T-cell (primary cell): ENCODE measurements at regions not wholly inside any gene's neighbourhood (a gene's known extent, or its start where the extent isn't known, plus 50 kb on each side); places are given as distances from the start of the nearest gene placed in this dataset.
"Not testable (repeated sequence)": the region's sequence is repeated elsewhere in the genome, so short reads cannot be mapped to it uniquely, and the experiment has no call there.

Experiments
- ATAC-seq, 4 experiments: fragments of 200-7000 bp in 3 of 4; fragments of 150-1000 bp in 1 of 4; cut with Tn5 transposase; replicated peaks in 1 of 4; 1 replicate in 3 of 4; 2 replicates in 1 of 4; pipeline ENCODE4 v1.10.0; 2021; ENCODE audit warnings: moderate library complexity in 3 of 4, mild to moderate bottlenecking in 2 of 4, moderate number of reproducible peaks in 1 of 4
- CTCF ChIA-PET, 2 donors: fragments of 300-600 bp; sonication (Branson Sonifier 250); formaldehyde crosslinking; loops; one replicate each; lab custom pipeline; 2022; ENCODE audit warnings: antibody characterized with exemption in 2 of 2; lab: Charles Lee
- POLR2A ChIA-PET, 2 donors: fragments of 300-600 bp; sonication (Branson Sonifier 250); formaldehyde crosslinking; loops; one replicate each; lab custom pipeline; 2022; ENCODE audit warnings: antibody characterized with exemption in 2 of 2; lab: Charles Lee
- DNase-seq, 35 experiments: peaks; one replicate each; pipeline versions ENCODE4 v3.0.0 to v3.0.0-alpha.2; 2013 to 2023
- H3K27ac ChIP-seq: one replicate; pipeline ENCODE4 v1.5.1; 2013; ENCODE audit warnings: low read length
- H3K27me3 ChIP-seq, 2 experiments: replicated peaks in 1 of 2; 1 replicate in 1 of 2; 2 replicates in 1 of 2; pipeline versions ENCODE4 v1.6.1 to v1.7.0; 2013; ENCODE audit warnings: low read length in 1 of 2, mixed read lengths in 1 of 2; ENCODE audit not compliant: control insufficient read depth in 2 of 2, insufficient read depth in 2 of 2; ENCODE audit errors: extremely low read depth in 1 of 2
- H3K36me3 ChIP-seq, 2 donors: 1 replicate in 1 of 2; 2 replicates in 1 of 2; pipeline versions ENCODE4 v1.6.1 to v1.7.0; 2013; ENCODE audit warnings: low read length in 1 of 2; ENCODE audit not compliant: control insufficient read depth in 2 of 2, insufficient read depth in 1 of 2; ENCODE audit errors: extremely low read depth in 1 of 2
- H3K4me1 ChIP-seq, 2 experiments: 1 replicate in 1 of 2; 2 replicates in 1 of 2; pipeline versions ENCODE4 v1.6.1 to v1.7.0; 2013; ENCODE audit warnings: low read length in 2 of 2, mixed read lengths in 1 of 2; ENCODE audit not compliant: insufficient read depth in 2 of 2, control insufficient read depth in 1 of 2; ENCODE audit errors: extremely low read depth in 1 of 2
- H3K4me3 ChIP-seq, 2 donors: 1 replicate in 1 of 2; 2 replicates in 1 of 2; pipeline versions ENCODE4 v1.5.1 to v1.7.0; 2013; ENCODE audit warnings: mild to moderate bottlenecking in 2 of 2, low read length in 1 of 2, moderate library complexity in 1 of 2; ENCODE audit not compliant: control insufficient read depth in 1 of 2; ENCODE audit errors: extremely low read depth in 1 of 2
- H3K9me3 ChIP-seq: 2 replicates; pipeline ENCODE4 v1.7.0; 2013
- H3K27ac Mint-ChIP-seq, 2 donors: one replicate each; pipeline ENCODE4 v1.8.0; 2020 to 2021; ENCODE audit warnings: mild to moderate bottlenecking in 2 of 2, mixed read lengths in 2 of 2
- H3K27me3 Mint-ChIP-seq, 2 donors: one replicate each; pipeline ENCODE4 v1.8.0; 2021 to 2022; ENCODE audit warnings: mixed read lengths in 2 of 2
- H3K36me3 Mint-ChIP-seq: one replicate; pipeline ENCODE4 v1.8.0; 2021; ENCODE audit warnings: mixed read lengths
- H3K4me1 Mint-ChIP-seq, 3 donors: one replicate each; pipeline ENCODE4 v1.8.0; 2020 to 2022; ENCODE audit warnings: mixed read lengths in 3 of 3, mild to moderate bottlenecking in 1 of 3
- H3K4me3 Mint-ChIP-seq, 3 donors: one replicate each; pipeline ENCODE4 v1.8.0; 2020 to 2022; ENCODE audit warnings: mild to moderate bottlenecking in 3 of 3, mixed read lengths in 3 of 3, moderate library complexity in 3 of 3
- H3K9me3 Mint-ChIP-seq, 3 donors: one replicate each; pipeline ENCODE4 v1.8.0; 2020 to 2022; ENCODE audit warnings: mixed read lengths in 3 of 3
- WGBS: methylation state at CpG from one replicate; pipeline ENCODE4 v1.1.5; 2013; ENCODE audit warnings: missing lambda C conversion rate; ENCODE audit not compliant: insufficient coverage; 5-methylcytosine and 5-hydroxymethylcytosine counted together

- H3K4me3 Mint-ChIP-seq, H3K9me3 ChIP-seq, H3K4me1 ChIP-seq, H3K27me3 Mint-ChIP-seq, H3K27me3 ChIP-seq, H3K27ac Mint-ChIP-seq, H3K4me1 Mint-ChIP-seq, POLR2A ChIA-PET, DNase-seq, H3K9me3 Mint-ChIP-seq, H3K27ac ChIP-seq, ATAC-seq, H3K36me3 ChIP-seq, H3K36me3 Mint-ChIP-seq, H3K4me3 ChIP-seq, CTCF ChIA-PET: not testable (repeated sequence)
- WGBS = 95% methylated on average over 4 of the region's 12 CpGs
These were observed 75.6 kb downstream of the MRPL39 start for GRCh38 chr21:25531538-25532250.

- Mint-ChIP-seq H3K4me1 (no peaks in the 10 kb centered on the region), H3K4me3 (no peak overlapping the region), H3K27me3 (no peaks in the 10 kb centered on the region), H3K9me3 (no peaks in the 10 kb centered on the region), H3K36me3 (no peaks in the 10 kb centered on the region), H3K27ac (no peak overlapping the region)
- no CpG with 5 or more reads among the region's 2 CpGs for WGBS
- H3K4me3 ChIP-seq = no peak overlapping the region
- no peak for DNase-seq
- no peak overlapping the region for H3K27ac ChIP-seq
- no peak for ATAC-seq
- ChIA-PET CTCF (no interaction called here), POLR2A (no interaction called here)
- H3K9me3 ChIP-seq = no peaks in the 10 kb centered on the region
- H3K36me3 ChIP-seq = no peaks in the 10 kb centered on the region
- no peaks in the 10 kb centered on the region for H3K4me1 ChIP-seq
- no peaks in the 10 kb centered on the region for H3K27me3 ChIP-seq
These were observed 78.8 kb downstream of the MRPL39 start for GRCh38 chr21:25528515-25528914.

GRCh38 chr21:25518491-25518911, 88.8 kb downstream of the MRPL39 start:
- 100% methylated on average over 1 of the region's 3 CpGs for WGBS
- DNase-seq = no peak
- no peak overlapping the region for H3K27ac Mint-ChIP-seq

GRCh38 chr21:25515484-25516405, 91.5 kb downstream of the MRPL39 start:
- Mint-ChIP-seq H3K27ac (no peak overlapping the region), H3K27me3 (peaks cover under 1 to 4% of the 10 kb centered on the region in 2 donors), H3K4me3 (no peak overlapping the region), H3K9me3 (no peaks in the 10 kb centered on the region), H3K36me3 (no peaks in the 10 kb centered on the region), H3K4me1 (peaks cover 3 to 6% (median 4%) of the 10 kb centered on the region in 3 donors)
- POLR2A ChIA-PET = no interaction called here
- CTCF ChIA-PET = no interaction called here
- Histone ChIP-seq H3K27me3 (peaks cover 0 to 6% of the 10 kb centered on the region in 2 experiments), H3K4me1 (no peaks in the 10 kb centered on the region), H3K4me3 (no peak overlapping the region), H3K36me3 (no peaks in the 10 kb centered on the region), H3K9me3 (no peaks in the 10 kb centered on the region), H3K27ac (no peak overlapping the region)
- no CpG with 5 or more reads among the region's 3 CpGs for WGBS
- ATAC-seq (no peak), DNase-seq (no peak)

More at GRCh38 chr21:25518491-25518911, 88.8 kb downstream of the MRPL39 start:
- no peaks in the 10 kb centered on the region for H3K9me3 Mint-ChIP-seq
- ChIA-PET POLR2A (no interaction called here), CTCF (no interaction called here)
- no peaks in the 10 kb centered on the region for H3K4me1 ChIP-seq
- ATAC-seq = no peak
- H3K4me1 Mint-ChIP-seq = no peaks in the 10 kb centered on the region
- H3K4me3 Mint-ChIP-seq = no peak overlapping the region
- no peak overlapping the region for H3K27ac ChIP-seq
- peaks cover 4% of the 10 kb centered on the region in 2 donors for H3K27me3 Mint-ChIP-seq
- H3K36me3 ChIP-seq = no peaks in the 10 kb centered on the region
- H3K4me3 ChIP-seq = no peak overlapping the region
- peaks cover 0 to 6% of the 10 kb centered on the region in 2 experiments for H3K27me3 ChIP-seq
- no peaks in the 10 kb centered on the region for H3K36me3 Mint-ChIP-seq
- H3K9me3 ChIP-seq = no peaks in the 10 kb centered on the region

GRCh38 chr21:25513810-25514209, 93.5 kb downstream of the MRPL39 start:
- Histone ChIP-seq H3K4me1 (no peaks in the 10 kb centered on the region), H3K27me3 (peaks cover 0 to 2% of the 10 kb centered on the region in 2 experiments), H3K36me3 (no peaks in the 10 kb centered on the region), H3K27ac (no peak overlapping the region), H3K4me3 (no peak overlapping the region), H3K9me3 (no peaks in the 10 kb centered on the region)
- POLR2A ChIA-PET = no interaction called here
- CTCF ChIA-PET = no interaction called here
- WGBS = 53% methylated on average over 4 of the region's 5 CpGs
- Mint-ChIP-seq H3K27ac (no peak overlapping the region), H3K4me3 (no peak overlapping the region), H3K9me3 (no peaks in the 10 kb centered on the region), H3K36me3 (no peaks in the 10 kb centered on the region), H3K27me3 (peaks cover 0 to 4% of the 10 kb centered on the region in 2 donors), H3K4me1 (peaks cover 6 to 10% (median 9%) of the 10 kb centered on the region in 3 donors)
- DNase-seq = no peak
- no peak for ATAC-seq

- Mint-ChIP-seq H3K4me3 (no peak overlapping the region), H3K27me3 (no peaks in the 10 kb centered on the region), H3K9me3 (no peaks in the 10 kb centered on the region), H3K4me1 (peaks cover 6 to 11% (median 10%) of the 10 kb centered on the region in 3 donors), H3K27ac (no peak overlapping the region), H3K36me3 (no peaks in the 10 kb centered on the region)
- H3K9me3 ChIP-seq = no peaks in the 10 kb centered on the region
- H3K27ac ChIP-seq = no peak overlapping the region
- 79% methylated on average over 4 of the region's 7 CpGs for WGBS
- no peaks in the 10 kb centered on the region for H3K4me1 ChIP-seq
- no peak for DNase-seq
- ATAC-seq = no peak
- ChIA-PET CTCF (no interaction called here), POLR2A (no interaction called here)
- no peak overlapping the region for H3K4me3 ChIP-seq
- H3K27me3 ChIP-seq = no peaks in the 10 kb centered on the region
- no peaks in the 10 kb centered on the region for H3K36me3 ChIP-seq
These were observed 94.9 kb downstream of the MRPL39 start for GRCh38 chr21:25512095-25513081.
